Right lobe of liver (tissue), 6 donors: ENCODE measurements at regions not wholly inside any gene's neighbourhood (a gene's known extent, or its start where the extent isn't known, plus 50 kb on each side); places are given as distances from the start of the nearest gene placed in this dataset.

ENCODE experiments used
- ATAC-seq, 4 donors: fragments of 200-7000 bp; cut with Tn5 transposase; one replicate each; pipeline ENCODE4 v1.9.1; 2020; ENCODE audit warnings: mild to moderate bottlenecking in 4 of 4, moderate library complexity in 4 of 4
- DNase-seq, 3 donors: peaks; one replicate each; pipeline ENCODE4 v3.0.0-alpha.2; 2020
- H3K27ac ChIP-seq, 3 donors: fragments of 200-600 bp; one replicate each; pipeline ENCODE4 v1.8.0; 2022
- H3K27me3 ChIP-seq, 2 donors: fragments of 200-600 bp; one replicate each; pipeline ENCODE4 v1.8.0; 2022
- H3K36me3 ChIP-seq, 4 donors: fragments of 200-600 bp; sonication (generic) in 1 of 4; one replicate each; pipeline versions ENCODE4 v1.5.1 to v1.8.0; 2017 to 2022; ENCODE audit warnings: control low read depth in 1 of 4
- H3K4me1 ChIP-seq, 4 donors: fragments of 200-600 bp; sonication (generic) in 1 of 4; one replicate each; pipeline versions ENCODE4 v1.5.1 to v1.8.0; 2017 to 2022; ENCODE audit warnings: control low read depth in 1 of 4
- H3K4me3 ChIP-seq, 3 donors: fragments of 200-600 bp; one replicate each; pipeline ENCODE4 v1.8.0; 2022
- H3K9me3 ChIP-seq, 4 donors: fragments of 200-600 bp; sonication (generic) in 1 of 4; one replicate each; pipeline versions ENCODE4 v1.5.1 to v1.8.0; 2017 to 2022; ENCODE audit warnings: control low read depth in 1 of 4
- CTCF ChIP-seq, 4 donors: fragments of 200-600 bp in 3 of 4; fragments of 450-650 bp in 1 of 4; IDR thresholded peaks; one replicate each; pipeline versions ENCODE4 v1.5.1 to v1.8.0; 2016 to 2022; ENCODE audit warnings: antibody characterized with exemption in 4 of 4, mild to moderate bottlenecking in 2 of 4
- POLR2A ChIP-seq: fragments of 450-650 bp; IDR thresholded peaks from one replicate; pipeline ENCODE4 v1.6.1; 2017; ENCODE audit warnings: antibody characterized with exemption, mild to moderate bottlenecking
- WGBS: methylation state at CpG from one replicate; pipeline ENCODE4 v1.1.6; 2018; ENCODE audit warnings: low coverage, low lambda C conversion rate; ENCODE audit not compliant: insufficient coverage; ENCODE audit errors: missing lambda C conversion rate; 5-methylcytosine and 5-hydroxymethylcytosine counted together
- intact Hi-C, 2 donors: fragments of 100-400 bp; cut with DNase I; formaldehyde crosslinking; loops; one replicate each; pipeline versions ENCODE4 v1.11.2 to v1.14.1; 2022
- donor health status: DM: no; HTN: yes; CAD: no.
- donor health status: DM: no; HTN: no; CAD: no.
- donor health status: DM: no; HTN: no; CAD: no.
- donor health status: DM: no; HTN: yes; CAD: no.
- donor health status: DM: no; HTN: yes; CAD: no.

GRCh38 chr18:64936671-64937070 lies 787.8 kb upstream of the LINC00305 start:
- no peak for DNase-seq
- no peak for ATAC-seq
- 80% methylated on average over 1 of the region's 1 CpG for WGBS
- H3K27me3 ChIP-seq: no peaks in the 10 kb centered on the region
- intact Hi-C loops: no loop called here
- H3K27ac ChIP-seq: no peak overlapping the region
- H3K36me3 ChIP-seq: no peaks in the 10 kb centered on the region
- no peaks in the 10 kb centered on the region for H3K4me1 ChIP-seq
- H3K4me3 ChIP-seq: no peak overlapping the region
- TF ChIP-seq POLR2A: no peak
- no peak for TF ChIP-seq CTCF (IDR thresholded peaks at IDR 0.05)
- H3K9me3 ChIP-seq: no peaks in the 10 kb centered on the region

GRCh38 chr18:64929036-64929435 lies 780.1 kb upstream of the LINC00305 start:
- no peaks in the 10 kb centered on the region for H3K27me3 ChIP-seq
- H3K27ac ChIP-seq: no peak overlapping the region
- WGBS: 54% methylated on average over 5 of the region's 5 CpGs
- no peak for ATAC-seq
- no peaks in the 10 kb centered on the region for H3K9me3 ChIP-seq
- no peaks in the 10 kb centered on the region for H3K36me3 ChIP-seq
- TF ChIP-seq CTCF (IDR thresholded peaks at IDR 0.05): no peak
- TF ChIP-seq POLR2A: no peak
- no peak for DNase-seq
- H3K4me3 ChIP-seq: no peak overlapping the region
- intact Hi-C loops: no loop called here
- H3K4me1 ChIP-seq: no peaks in the 10 kb centered on the region

GRCh38 chr18:64919971-64920570 lies 771.2 kb upstream of the LINC00305 start:
- H3K9me3 ChIP-seq: no peaks in the 10 kb centered on the region
- WGBS: 47% methylated on average over 1 of the region's 1 CpG
- H3K4me3 ChIP-seq: no peak overlapping the region
- intact Hi-C loops: no loop called here
- H3K36me3 ChIP-seq: no peaks in the 10 kb centered on the region
- ATAC-seq: no peak
- H3K27me3 ChIP-seq: no peaks in the 10 kb centered on the region
- H3K4me1 ChIP-seq: no peaks in the 10 kb centered on the region
- no peak overlapping the region for H3K27ac ChIP-seq
- DNase-seq: no peak
- TF ChIP-seq POLR2A (no peak), CTCF (IDR thresholded peaks at IDR 0.05) (no peak)

GRCh38 chr18:64918851-64919250 lies 770.0 kb upstream of the LINC00305 start:
- Histone ChIP-seq H3K9me3 (no peaks in the 10 kb centered on the region), H3K4me1 (no peaks in the 10 kb centered on the region), H3K4me3 (no peak overlapping the region), H3K36me3 (no peaks in the 10 kb centered on the region), H3K27ac (no peak overlapping the region), H3K27me3 (no peaks in the 10 kb centered on the region)
- no peak for DNase-seq
- TF ChIP-seq CTCF (IDR thresholded peaks at IDR 0.05) (no peak), POLR2A (no peak)
- ATAC-seq: no peak
- 67% methylated on average over 3 of the region's 3 CpGs for WGBS
- intact Hi-C loops: no loop called here

- Histone ChIP-seq H3K4me1 (no peaks in the 10 kb centered on the region), H3K27ac (no peak overlapping the region), H3K27me3 (no peaks in the 10 kb centered on the region), H3K36me3 (no peaks in the 10 kb centered on the region), H3K9me3 (no peaks in the 10 kb centered on the region), H3K4me3 (no peak overlapping the region)
- ATAC-seq (no peak), DNase-seq (no peak)
- intact Hi-C loops: no loop called here
- WGBS: no CpG with 5 or more reads among the region's 3 CpGs
- TF ChIP-seq POLR2A (no peak), CTCF (IDR thresholded peaks at IDR 0.05) (no peak)
These were observed 744.5 kb upstream of the LINC00305 start for GRCh38 chr18:64893349-64893748.
